Esophagus muscularis mucosa (tissue), 4 donors: ENCODE measurements at regions not wholly inside any gene's neighbourhood (a gene's known extent, or its start where the extent isn't known, plus 50 kb on each side); places are given as distances from the start of the nearest gene placed in this dataset.

Source experiments
- CTCF ChIP-seq, 3 experiments: fragments of 200-600 bp in 2 of 3; fragments of 450-650 bp in 1 of 3; sonication (generic) in 2 of 3; IDR thresholded peaks; one replicate each; pipeline ENCODE4 v1.5.1; 2017 to 2019; ENCODE audit warnings: antibody characterized with exemption in 3 of 3, mild to moderate bottlenecking in 2 of 3, moderate library complexity in 1 of 3
- EP300 ChIP-seq: sonication (generic); formaldehyde crosslinking; IDR thresholded peaks from one replicate; pipeline ENCODE4 v1.6.1; 2017; ENCODE audit warnings: antibody characterized with exemption
- POLR2A ChIP-seq: fragments of 450-650 bp; IDR thresholded peaks from one replicate; pipeline ENCODE4 v1.6.1; 2017; ENCODE audit warnings: antibody characterized with exemption, moderate library complexity, mild to moderate bottlenecking, low read depth
- POLR2AphosphoS5 ChIP-seq, 2 donors: sonication (generic); formaldehyde crosslinking; IDR thresholded peaks; one replicate each; pipeline ENCODE4 v1.6.1; 2017; ENCODE audit warnings: antibody characterized with exemption in 2 of 2

GRCh38 chr19:56959205-56959604 lies 118.7 kb upstream of the PEG3 start:
- TF ChIP-seq CTCF (IDR thresholded peaks at IDR 0.05) (no peak), POLR2AphosphoS5 (IDR thresholded peaks at IDR 0.05) (no peak), POLR2A (no peak), EP300 (no peak)
